ENCODE measurements at regions not wholly inside any gene's neighbourhood (a gene's known extent, or its start where the extent isn't known, plus 50 kb on each side); places are given as distances from the start of the nearest gene placed in this dataset.

- Histone ChIP-seq H3K36me3 (no peaks in the 10 kb centered on the region), H3K4me3 (no peak overlapping the region), H3K4me1 (replicated peaks) (no peaks in the 10 kb centered on the region), H3K27ac (no peak overlapping the region), H3K9me3 (no peaks in the 10 kb centered on the region), H3K27me3 (replicated peaks; ENCODE audit: insufficient read depth) (no peaks in the 10 kb centered on the region)
- no peak for DNase-seq (ENCODE audit: low spot score)
- WGBS, result 82% methylated on average over 4 of the region's 4 CpGs
- intact Hi-C loops (cut with DNase I), result no loop called here
- TF ChIP-seq CTCF (IDR thresholded peaks at IDR 0.05) (no peak), POLR2AphosphoS5 (IDR thresholded peaks at IDR 0.05) (no peak), POLR2A (IDR thresholded peaks at IDR 0.05) (no peak)
Observed at GRCh38 chr7:138342990-138343389, 117.1 kb upstream of the TRIM24 start.

- Histone ChIP-seq H3K36me3 (no peaks in the 10 kb centered on the region), H3K27me3 (replicated peaks; ENCODE audit: insufficient read depth) (no peaks in the 10 kb centered on the region), H3K4me3 (no peak overlapping the region), H3K9me3 (no peaks in the 10 kb centered on the region), H3K4me1 (replicated peaks) (no peaks in the 10 kb centered on the region), H3K27ac (no peak overlapping the region)
- 71% methylated on average over 3 of the region's 3 CpGs for WGBS
- TF ChIP-seq POLR2AphosphoS5 (IDR thresholded peaks at IDR 0.05), result no peak
- no peak for TF ChIP-seq CTCF (IDR thresholded peaks at IDR 0.05)
- TF ChIP-seq POLR2A (IDR thresholded peaks at IDR 0.05), result no peak
- intact Hi-C loops (cut with DNase I), result no loop called here
- no peak for DNase-seq (ENCODE audit: low spot score)
Observed at GRCh38 chr7:138345567-138345966, 114.5 kb upstream of the TRIM24 start.

- Histone ChIP-seq H3K27ac (no peak overlapping the region), H3K9me3 (no peaks in the 10 kb centered on the region), H3K27me3 (replicated peaks; ENCODE audit: insufficient read depth) (no peaks in the 10 kb centered on the region), H3K4me1 (replicated peaks) (no peaks in the 10 kb centered on the region), H3K4me3 (no peak overlapping the region), H3K36me3 (no peaks in the 10 kb centered on the region)
- 90% methylated on average over 2 of the region's 2 CpGs for WGBS
- intact Hi-C loops (cut with DNase I), result no loop called here
- no peak for DNase-seq (ENCODE audit: low spot score)
- TF ChIP-seq POLR2A (IDR thresholded peaks at IDR 0.05) (no peak), CTCF (IDR thresholded peaks at IDR 0.05) (no peak), POLR2AphosphoS5 (IDR thresholded peaks at IDR 0.05) (no peak)
Observed at GRCh38 chr7:138346975-138347374, 113.1 kb upstream of the TRIM24 start.

GRCh38 chr7:138349841-138350700, 110.0 kb upstream of the TRIM24 start:
- no peaks in the 10 kb centered on the region for H3K36me3 ChIP-seq
- H3K4me1 ChIP-seq (replicated peaks), result no peaks in the 10 kb centered on the region
- H3K9me3 ChIP-seq, result no peaks in the 10 kb centered on the region
- intact Hi-C loops (cut with DNase I), result no loop called here
- no peak overlapping the region for H3K27ac ChIP-seq
- no peaks in the 10 kb centered on the region for H3K27me3 ChIP-seq (replicated peaks; ENCODE audit: insufficient read depth)
- 93% methylated on average over 6 of the region's 6 CpGs for WGBS
- DNase-seq (ENCODE audit: low spot score), result no peak
- no peak for TF ChIP-seq POLR2A (IDR thresholded peaks at IDR 0.05)
- no peak overlapping the region for H3K4me3 ChIP-seq

DNA sequence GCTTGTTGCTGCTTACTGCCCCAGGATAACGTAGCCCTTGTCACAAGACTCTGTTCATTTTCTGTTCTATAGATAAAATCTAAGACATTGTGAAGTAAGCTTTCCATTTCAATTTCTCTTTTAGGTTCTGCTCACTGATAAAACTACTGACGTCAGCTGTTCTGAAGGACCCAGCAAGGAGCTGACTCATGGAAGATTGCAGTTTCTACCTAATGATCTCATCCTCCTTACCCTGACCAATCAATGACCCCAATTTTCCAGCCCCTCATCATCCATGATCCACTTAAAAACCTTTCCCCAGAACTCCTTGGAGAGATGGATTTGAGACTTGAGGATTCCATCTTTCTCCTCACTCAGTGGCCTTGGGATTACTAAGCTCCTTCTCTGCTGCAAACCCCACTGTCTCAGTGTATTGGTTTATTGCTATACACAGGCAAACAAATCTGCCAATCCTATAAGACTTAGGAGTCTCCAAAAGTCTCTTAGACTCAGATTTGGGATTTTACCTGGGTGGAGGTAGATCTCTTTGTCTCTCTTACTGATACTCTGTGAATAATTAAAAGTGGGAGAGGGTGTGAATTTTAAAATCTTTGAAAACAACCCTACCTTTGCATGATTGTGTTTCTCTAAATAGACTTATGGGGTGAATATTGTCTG, 109.2 kb upstream of the TRIM24 start:
- DNase-seq (ENCODE audit: low spot score), result no peak
- no peak overlapping the region for H3K27ac ChIP-seq
- H3K27me3 ChIP-seq (replicated peaks; ENCODE audit: insufficient read depth), result no peaks in the 10 kb centered on the region
- H3K36me3 ChIP-seq, result no peaks in the 10 kb centered on the region
- 73% methylated on average over 2 of the region's 2 CpGs for WGBS
- H3K4me3 ChIP-seq, result no peak overlapping the region
- intact Hi-C loops (cut with DNase I), result no loop called here
- TF ChIP-seq CTCF (IDR thresholded peaks at IDR 0.05), result no peak
- TF ChIP-seq POLR2AphosphoS5 (IDR thresholded peaks at IDR 0.05), result no peak
- TF ChIP-seq POLR2A (IDR thresholded peaks at IDR 0.05), result no peak
- no peaks in the 10 kb centered on the region for H3K4me1 ChIP-seq (replicated peaks)
- no peaks in the 10 kb centered on the region for H3K9me3 ChIP-seq
